Muscle layer of duodenum (tissue), 2 donors: ENCODE measurements at regions not wholly inside any gene's neighbourhood (a gene's known extent, or its start where the extent isn't known, plus 50 kb on each side); places are given as distances from the start of the nearest gene placed in this dataset.

Source experiments
- H3K27ac ChIP-seq: one replicate; pipeline ENCODE4 v1.7.0; 2013; ENCODE audit warnings: mild to moderate bottlenecking, low read length
- H3K27me3 ChIP-seq: one replicate; pipeline ENCODE4 v1.7.0; 2013; ENCODE audit warnings: low read depth, mild to moderate bottlenecking, control low read depth, low read length
- H3K36me3 ChIP-seq, 2 donors: one replicate each; pipeline ENCODE4 v1.7.0; 2013; ENCODE audit warnings: low read length in 2 of 2, control low read depth in 1 of 2, mild to moderate bottlenecking in 1 of 2; ENCODE audit not compliant: insufficient read depth in 2 of 2, control insufficient read depth in 1 of 2
- H3K4me1 ChIP-seq, 2 donors: one replicate each; pipeline ENCODE4 v1.7.0; 2013; ENCODE audit warnings: low read length in 2 of 2, mild to moderate bottlenecking in 2 of 2, control low read depth in 1 of 2, moderate library complexity in 1 of 2; ENCODE audit not compliant: insufficient read depth in 2 of 2, control insufficient read depth in 1 of 2
- H3K4me3 ChIP-seq, 2 donors: one replicate each; pipeline ENCODE4 v1.7.0; 2013; ENCODE audit warnings: low read length in 2 of 2, low read depth in 1 of 2, mild to moderate bottlenecking in 1 of 2
- H3K9me3 ChIP-seq, 2 donors: one replicate each; pipeline ENCODE4 v1.7.0; 2013; ENCODE audit warnings: low read length in 2 of 2, control low read depth in 1 of 2, mild to moderate bottlenecking in 1 of 2; ENCODE audit not compliant: control insufficient read depth in 1 of 2
- donor health status: healthy.

DNA sequence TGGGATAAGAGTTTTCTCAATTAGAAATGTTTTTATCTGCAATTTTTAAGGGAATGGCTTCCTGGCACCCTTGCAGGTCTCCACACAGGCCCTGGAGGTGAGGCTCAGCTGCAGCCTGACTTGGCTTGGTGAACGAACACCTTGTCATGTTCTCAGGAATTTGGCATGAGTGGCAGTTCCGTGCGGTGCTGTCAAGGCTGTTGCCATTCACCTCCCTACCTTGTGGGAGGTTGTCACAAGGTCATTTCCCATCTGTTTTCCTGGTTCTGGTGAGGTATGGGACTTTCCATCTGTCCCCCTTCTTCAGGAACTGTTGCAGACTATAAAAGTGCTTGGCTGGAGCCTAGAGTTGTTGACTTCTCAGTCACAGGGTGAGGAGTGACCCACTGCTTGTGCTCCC is 82.9 kb downstream of the ELOVL4 start:
- H3K27me3 ChIP-seq, result no peaks in the 10 kb centered on the region
- no peak overlapping the region for H3K4me3 ChIP-seq
- no peaks in the 10 kb centered on the region for H3K4me1 ChIP-seq
- H3K36me3 ChIP-seq, result no peaks in the 10 kb centered on the region
- H3K27ac ChIP-seq, result no peak overlapping the region
- no peaks in the 10 kb centered on the region for H3K9me3 ChIP-seq

GRCh38 chr6:79864001-79864400 is 83.4 kb downstream of the ELOVL4 start:
- Histone ChIP-seq H3K4me1 (no peaks in the 10 kb centered on the region), H3K27me3 (no peaks in the 10 kb centered on the region), H3K36me3 (no peaks in the 10 kb centered on the region), H3K27ac (no peak overlapping the region), H3K9me3 (no peaks in the 10 kb centered on the region), H3K4me3 (no peak overlapping the region)

- Histone ChIP-seq H3K27ac (no peak overlapping the region), H3K4me1 (no peaks in the 10 kb centered on the region), H3K36me3 (no peaks in the 10 kb centered on the region), H3K4me3 (no peak overlapping the region), H3K9me3 (no peaks in the 10 kb centered on the region), H3K27me3 (no peaks in the 10 kb centered on the region)
Measured at GRCh38 chr6:79863566-79863965, 83.8 kb downstream of the ELOVL4 start.

DNA sequence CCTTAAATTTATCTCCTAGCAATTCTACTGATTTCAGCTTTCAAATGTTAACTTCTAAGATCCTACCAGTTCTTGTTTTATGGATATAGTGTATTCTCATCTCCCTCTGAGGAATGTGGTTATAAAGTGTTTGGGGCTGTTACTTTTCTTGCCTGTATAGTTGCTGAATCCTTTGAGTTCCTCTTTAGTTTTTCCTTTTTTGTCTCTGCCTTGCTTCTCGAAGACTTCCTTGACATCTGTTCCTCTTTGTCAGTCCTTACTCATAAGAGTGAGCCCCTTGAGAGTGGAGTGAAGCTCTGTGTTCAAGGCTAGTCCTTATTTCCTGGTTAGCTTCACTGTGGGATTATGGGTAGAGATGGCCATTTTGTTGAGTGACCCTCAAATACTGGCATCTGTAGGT is 84.6 kb downstream of the ELOVL4 start:
- H3K4me3 ChIP-seq, result no peak overlapping the region
- no peaks in the 10 kb centered on the region for H3K36me3 ChIP-seq
- no peaks in the 10 kb centered on the region for H3K27me3 ChIP-seq
- H3K9me3 ChIP-seq, result no peaks in the 10 kb centered on the region
- no peaks in the 10 kb centered on the region for H3K4me1 ChIP-seq
- H3K27ac ChIP-seq, result no peak overlapping the region

- Histone ChIP-seq H3K9me3 (no peaks in the 10 kb centered on the region), H3K4me3 (no peak overlapping the region), H3K4me1 (no peaks in the 10 kb centered on the region), H3K27ac (no peak overlapping the region), H3K27me3 (no peaks in the 10 kb centered on the region), H3K36me3 (no peaks in the 10 kb centered on the region)
Measured at GRCh38 chr6:79862126-79862525, 85.2 kb downstream of the ELOVL4 start.

GRCh38 chr6:79861023-79861422 is 86.3 kb downstream of the ELOVL4 start:
- no peaks in the 10 kb centered on the region for H3K4me1 ChIP-seq

GRCh38 chr6:79847426-79847825 is 99.9 kb downstream of the ELOVL4 start:
- Histone ChIP-seq H3K4me3 (no peak overlapping the region), H3K9me3 (no peaks in the 10 kb centered on the region), H3K27ac (no peak overlapping the region), H3K4me1 (no peaks in the 10 kb centered on the region), H3K27me3 (no peaks in the 10 kb centered on the region), H3K36me3 (no peaks in the 10 kb centered on the region)

More at GRCh38 chr6:79861023-79861422, 86.3 kb downstream of the ELOVL4 start:
- no peak overlapping the region for H3K27ac ChIP-seq
- no peaks in the 10 kb centered on the region for H3K27me3 ChIP-seq
- no peaks in the 10 kb centered on the region for H3K36me3 ChIP-seq
- no peaks in the 10 kb centered on the region for H3K9me3 ChIP-seq
- H3K4me3 ChIP-seq, result no peak overlapping the region

DNA sequence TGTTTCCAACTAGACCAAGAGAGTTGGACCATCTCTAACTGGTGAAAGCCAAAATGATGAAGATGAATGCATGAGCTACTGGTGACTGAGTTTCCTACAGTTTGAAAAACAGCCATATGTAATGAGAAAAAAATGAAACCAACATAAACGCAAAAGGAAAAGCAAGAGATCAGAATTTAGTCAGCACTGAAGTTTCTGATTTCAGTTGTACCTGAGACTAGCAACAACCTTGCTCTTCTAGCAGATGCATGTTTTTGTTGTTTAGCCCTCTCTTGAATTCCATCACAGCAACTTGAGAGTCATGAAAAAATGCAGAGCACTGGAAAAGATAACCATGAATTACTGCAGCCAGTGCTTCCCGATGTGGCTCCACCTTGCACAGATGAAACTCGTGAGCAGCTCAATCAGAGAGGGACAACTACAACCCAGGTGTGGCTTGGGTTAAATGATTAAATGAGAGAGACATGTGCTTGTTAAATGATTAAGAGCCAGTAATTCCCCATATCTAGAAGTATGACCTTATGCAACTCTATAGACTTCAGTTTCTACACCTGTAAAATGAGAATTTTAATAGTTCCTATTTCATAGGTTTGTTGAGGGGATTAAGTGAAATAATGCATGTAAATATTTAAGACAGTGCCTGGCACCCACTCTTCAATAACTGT is 104.8 kb downstream of the ELOVL4 start:
- Histone ChIP-seq H3K9me3 (no peaks in the 10 kb centered on the region), H3K36me3 (no peaks in the 10 kb centered on the region), H3K27ac (no peak overlapping the region), H3K4me1 (no peaks in the 10 kb centered on the region), H3K4me3 (no peak overlapping the region), H3K27me3 (no peaks in the 10 kb centered on the region)

GRCh38 chr6:79841577-79842375 is 105.6 kb downstream of the ELOVL4 start:
- no peak overlapping the region for H3K4me3 ChIP-seq
- H3K36me3 ChIP-seq, result no peaks in the 10 kb centered on the region
- H3K27me3 ChIP-seq, result no peaks in the 10 kb centered on the region
- no peaks in the 10 kb centered on the region for H3K9me3 ChIP-seq
- H3K4me1 ChIP-seq, result no peaks in the 10 kb centered on the region
- no peak overlapping the region for H3K27ac ChIP-seq

DNA sequence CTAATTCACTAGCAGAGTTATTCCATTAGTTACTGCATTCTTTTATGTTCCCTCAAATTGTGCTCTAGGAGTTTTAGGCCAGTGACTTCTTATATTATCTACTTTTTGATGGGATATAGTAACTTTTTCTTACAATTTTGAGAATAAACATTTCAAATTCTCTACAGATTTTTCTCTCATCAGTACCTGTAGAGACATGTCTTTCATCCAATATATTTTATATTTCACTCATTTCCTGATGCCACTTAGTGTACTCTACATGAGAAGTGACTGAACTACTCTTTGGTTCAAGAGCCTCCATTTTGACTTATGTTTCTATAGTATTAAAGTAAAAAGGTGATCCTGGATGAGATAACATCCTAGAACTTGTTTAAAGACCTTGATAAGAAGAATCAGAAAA is 108.5 kb downstream of the ELOVL4 start:
- no peaks in the 10 kb centered on the region for H3K9me3 ChIP-seq
- H3K27ac ChIP-seq, result no peak overlapping the region
- H3K4me1 ChIP-seq, result no peaks in the 10 kb centered on the region
- no peaks in the 10 kb centered on the region for H3K27me3 ChIP-seq
- H3K4me3 ChIP-seq, result no peak overlapping the region
- no peaks in the 10 kb centered on the region for H3K36me3 ChIP-seq

GRCh38 chr6:79833964-79834284 is 113.4 kb downstream of the ELOVL4 start:
- Histone ChIP-seq H3K27ac (no peak overlapping the region), H3K4me3 (no peak overlapping the region), H3K4me1 (no peaks in the 10 kb centered on the region), H3K27me3 (no peaks in the 10 kb centered on the region), H3K36me3 (no peaks in the 10 kb centered on the region), H3K9me3 (no peaks in the 10 kb centered on the region)
